Spleen (tissue), 11 donors: ENCODE measurements at regions not wholly inside any gene's neighbourhood (a gene's known extent, or its start where the extent isn't known, plus 50 kb on each side); places are given as distances from the start of the nearest gene placed in this dataset.

ENCODE experiments used
- DNase-seq: peaks from one replicate; pipeline ENCODE4 v3.0.0-alpha.2; 2020
- H3K27ac ChIP-seq, 8 donors: fragments of 200-600 bp; sonication (generic) in 7 of 8; 1 replicate in 4 of 8; 2 replicates in 4 of 8; pipeline versions ENCODE4 v1.5.0 to v1.8.0; 2016 to 2021; ENCODE audit warnings: inconsistent platforms in 4 of 8, mild to moderate bottlenecking in 4 of 8, moderate library complexity in 1 of 8
- H3K27me3 ChIP-seq, 7 donors: fragments of 200-600 bp; sonication (generic) in 6 of 7; replicated peaks in 1 of 7; 1 replicate in 4 of 7; 2 replicates in 3 of 7; pipeline versions ENCODE4 v1.5.0 to v1.8.0; 2016 to 2021; ENCODE audit warnings: inconsistent platforms in 3 of 7, mild to moderate bottlenecking in 1 of 7
- H3K36me3 ChIP-seq, 6 donors: fragments of 200-600 bp; sonication (generic) in 5 of 6; 1 replicate in 4 of 6; 2 replicates in 2 of 6; pipeline versions ENCODE4 v1.5.0 to v1.8.0; 2016 to 2021; ENCODE audit warnings: inconsistent platforms in 2 of 6
- H3K4me1 ChIP-seq, 6 donors: fragments of 200-600 bp; sonication (generic) in 5 of 6; 1 replicate in 3 of 6; 2 replicates in 3 of 6; pipeline versions ENCODE4 v1.5.0 to v1.8.0; 2016 to 2021; ENCODE audit warnings: inconsistent platforms in 3 of 6
- H3K4me3 ChIP-seq, 8 donors: fragments of 200-600 bp; sonication (generic) in 7 of 8; 1 replicate in 4 of 8; 2 replicates in 4 of 8; pipeline versions ENCODE4 v1.5.0 to v1.8.0; 2016 to 2021; ENCODE audit warnings: inconsistent platforms in 4 of 8, mild to moderate bottlenecking in 4 of 8, moderate library complexity in 2 of 8
- H3K9me3 ChIP-seq, 8 donors: fragments of 200-600 bp; sonication (generic) in 7 of 8; 1 replicate in 4 of 8; 2 replicates in 4 of 8; pipeline versions ENCODE4 v1.5.0 to v1.8.0; 2016 to 2021; ENCODE audit warnings: inconsistent platforms in 4 of 8
- POLR2A ChIP-seq, 3 donors: fragments of 450-650 bp; IDR thresholded peaks; one replicate each; pipeline ENCODE4 v1.5.1; 2017; ENCODE audit warnings: antibody characterized with exemption in 3 of 3, mild to moderate bottlenecking in 1 of 3
- POLR2AphosphoS5 ChIP-seq, 3 donors: sonication (generic); formaldehyde crosslinking; IDR thresholded peaks; one replicate each; pipeline ENCODE4 v1.5.1; 2017; ENCODE audit warnings: antibody characterized with exemption in 3 of 3
- WGBS, 5 donors: extraction: QIAGEN DNeasy Blood & Tissue Kit in 3 of 5; methylation state at CpG; one replicate each; pipeline versions ENCODE4 v1.1.5 to v1.1.7; 2013 to 2018; 5-methylcytosine and 5-hydroxymethylcytosine counted together
- intact Hi-C: fragments of 100-400 bp; cut with DNase I; formaldehyde crosslinking; loops from one replicate; pipeline ENCODE4 v1.15.0; 2023; ENCODE audit warnings: low total_unique reads
- TF ChIP-seq, protein P1 (sequence below), 11 experiments: fragments of 200-600 bp in 7 of 11; fragments of 450-650 bp in 4 of 11; sonication (generic) in 4 of 11; IDR thresholded peaks in 8 of 11; conservative IDR thresholded peaks in 3 of 11; 1 replicate in 7 of 11; 2 replicates in 4 of 11; pipeline versions ENCODE4 v1.4.0 to v1.8.0; 2016 to 2021; ENCODE audit warnings: antibody characterized with exemption in 11 of 11, inconsistent platforms in 4 of 11, mild to moderate bottlenecking in 1 of 11
- donor health status: healthy with polysubstance abuse.
- donor health status: DM: no; HTN: no; CAD: no; lungs with moderate emphysema.
- donor health status: DM: no; HTN: no; CAD: no.
- donor health status: Bipolar disorder and iron deficiency.
- donor health status: healthy.
- donor health status: DM: no; HTN: no; CAD: no.
- donor health status: DM: yes; HTN: yes; CAD: no.

DNA sequence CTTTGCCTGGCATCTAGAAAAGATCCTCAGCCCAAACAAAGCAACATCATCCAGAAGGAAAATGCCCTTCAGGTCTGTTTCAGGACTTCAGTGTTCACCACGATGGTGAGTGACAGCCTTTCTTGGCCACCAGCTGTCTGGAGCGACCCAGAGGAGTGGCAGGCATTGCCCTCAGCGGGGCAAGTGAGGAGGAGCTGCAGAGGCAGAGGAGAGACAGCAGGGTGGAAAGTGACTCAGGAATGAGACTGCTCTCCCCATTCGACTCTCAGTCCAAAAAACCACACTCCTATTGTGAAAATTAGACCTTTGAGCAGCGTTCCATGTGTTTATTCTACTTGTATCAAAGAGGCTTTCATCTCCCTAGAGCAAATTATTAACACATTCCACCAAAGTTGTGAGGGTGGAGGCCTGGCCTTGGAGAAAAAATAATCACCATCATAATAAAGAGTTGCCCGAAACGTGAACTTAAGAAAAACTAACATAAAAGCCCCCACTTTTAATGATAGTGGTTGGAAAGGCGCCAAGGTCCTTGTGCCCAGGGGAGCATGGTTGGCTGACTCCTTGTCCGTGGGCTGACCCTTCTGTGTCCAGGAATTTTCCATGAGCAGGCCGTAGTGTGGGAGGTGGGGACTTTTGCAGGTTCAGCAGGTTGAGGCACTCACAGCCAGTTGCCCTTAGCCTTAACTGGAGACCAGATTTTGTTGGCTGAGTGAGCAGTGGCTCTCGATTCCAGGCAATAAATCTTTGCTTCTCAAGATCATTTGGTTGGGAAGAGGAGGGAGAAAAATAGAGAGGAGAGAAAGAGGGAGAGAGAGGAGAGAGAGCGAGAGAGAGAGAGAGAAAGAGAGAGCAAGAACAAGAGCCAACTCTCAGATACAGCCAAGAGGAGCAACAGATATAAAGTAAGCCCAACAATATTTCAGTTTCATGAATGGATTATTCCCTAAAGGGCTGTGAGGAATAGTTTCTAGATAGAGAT is 125.9 kb upstream of the ANKRD55 start:
- no peak for TF ChIP-seq POLR2AphosphoS5 (IDR thresholded peaks at IDR 0.05)
- TF ChIP-seq POLR2A (IDR thresholded peaks at IDR 0.05), result no peak
- TF ChIP-seq, protein P1, sequence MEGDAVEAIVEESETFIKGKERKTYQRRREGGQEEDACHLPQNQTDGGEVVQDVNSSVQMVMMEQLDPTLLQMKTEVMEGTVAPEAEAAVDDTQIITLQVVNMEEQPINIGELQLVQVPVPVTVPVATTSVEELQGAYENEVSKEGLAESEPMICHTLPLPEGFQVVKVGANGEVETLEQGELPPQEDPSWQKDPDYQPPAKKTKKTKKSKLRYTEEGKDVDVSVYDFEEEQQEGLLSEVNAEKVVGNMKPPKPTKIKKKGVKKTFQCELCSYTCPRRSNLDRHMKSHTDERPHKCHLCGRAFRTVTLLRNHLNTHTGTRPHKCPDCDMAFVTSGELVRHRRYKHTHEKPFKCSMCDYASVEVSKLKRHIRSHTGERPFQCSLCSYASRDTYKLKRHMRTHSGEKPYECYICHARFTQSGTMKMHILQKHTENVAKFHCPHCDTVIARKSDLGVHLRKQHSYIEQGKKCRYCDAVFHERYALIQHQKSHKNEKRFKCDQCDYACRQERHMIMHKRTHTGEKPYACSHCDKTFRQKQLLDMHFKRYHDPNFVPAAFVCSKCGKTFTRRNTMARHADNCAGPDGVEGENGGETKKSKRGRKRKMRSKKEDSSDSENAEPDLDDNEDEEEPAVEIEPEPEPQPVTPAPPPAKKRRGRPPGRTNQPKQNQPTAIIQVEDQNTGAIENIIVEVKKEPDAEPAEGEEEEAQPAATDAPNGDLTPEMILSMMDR (IDR thresholded peaks at IDR 0.05 in 8 of 11, conservative IDR thresholded peaks at IDR 0.05 in 3 of 11), result no peak
- WGBS, 5 donors, result 72 to 82% (median 77%) methylated on average over 11 to 12 of the region's 12 CpGs
- Histone ChIP-seq H3K36me3 (no peaks in the 10 kb centered on the region), H3K4me3 (no peak overlapping the region), H3K9me3 (no peaks in the 10 kb centered on the region), H3K27ac (no peak overlapping the region), H3K27me3 (no peaks in the 10 kb centered on the region), H3K4me1 (no peaks in the 10 kb centered on the region)
- intact Hi-C loops, result no loop called here
- no peak for DNase-seq

DNA sequence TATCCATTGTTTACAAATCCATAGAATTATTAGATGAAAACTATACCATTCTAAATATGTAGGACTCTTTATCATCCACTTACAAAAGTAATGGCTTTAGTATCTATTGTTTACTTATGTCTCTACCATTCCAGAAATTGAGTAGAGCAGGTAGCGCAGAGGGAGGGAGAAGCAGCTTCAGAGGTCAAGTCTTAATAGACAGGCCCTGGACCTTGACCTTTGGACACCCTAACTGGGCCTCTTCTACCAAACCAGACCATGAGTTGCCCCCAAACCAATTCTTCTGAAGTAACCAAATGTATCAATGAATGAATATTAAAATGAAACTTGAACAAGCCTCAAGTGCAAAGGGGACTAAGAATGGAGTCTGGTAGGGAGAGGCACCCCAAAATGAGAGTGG is 124.9 kb upstream of the ANKRD55 start:
- WGBS, 5 donors, result 91 to 100% (median 100%) methylated on average over 1 of the region's 1 CpG
- no peaks in the 10 kb centered on the region for H3K36me3 ChIP-seq
- H3K4me1 ChIP-seq, result no peaks in the 10 kb centered on the region

DNA sequence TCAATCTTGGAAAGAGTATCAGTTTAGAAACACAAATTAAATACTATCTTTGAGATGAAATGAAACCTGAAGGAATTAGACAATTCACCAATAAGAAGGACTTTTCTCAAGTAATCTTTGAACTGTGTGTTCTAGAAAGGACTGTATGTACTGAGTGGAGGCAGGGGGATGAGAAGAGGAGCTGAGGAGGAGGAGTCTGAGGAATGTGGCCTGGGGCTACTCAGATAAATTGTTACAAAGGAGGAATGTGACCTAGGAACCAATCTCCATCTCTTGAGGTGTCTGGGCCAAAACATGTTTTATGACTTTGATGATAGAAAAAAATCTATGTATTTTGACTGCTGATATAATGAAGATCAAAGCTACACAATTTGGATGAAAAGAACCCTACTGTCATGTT is 124.3 kb upstream of the ANKRD55 start:
- no peak overlapping the region for H3K27ac ChIP-seq
- intact Hi-C loops, result no loop called here
- no peak for DNase-seq
- no peaks in the 10 kb centered on the region for H3K4me1 ChIP-seq
- no peaks in the 10 kb centered on the region for H3K36me3 ChIP-seq
- TF ChIP-seq POLR2AphosphoS5 (IDR thresholded peaks at IDR 0.05) (no peak), POLR2A (IDR thresholded peaks at IDR 0.05) (no peak)
- TF ChIP-seq, protein P1 (IDR thresholded peaks at IDR 0.05 in 8 of 11, conservative IDR thresholded peaks at IDR 0.05 in 3 of 11), result no peak
- no peaks in the 10 kb centered on the region for H3K9me3 ChIP-seq
- no peak overlapping the region for H3K4me3 ChIP-seq
- H3K27me3 ChIP-seq, result no peaks in the 10 kb centered on the region

More for the DNA sequence above, 124.9 kb upstream of the ANKRD55 start:
- no peaks in the 10 kb centered on the region for H3K9me3 ChIP-seq
- no peak for TF ChIP-seq POLR2A (IDR thresholded peaks at IDR 0.05)
- intact Hi-C loops, result no loop called here
- no peak for DNase-seq
- no peaks in the 10 kb centered on the region for H3K27me3 ChIP-seq
- no peak overlapping the region for H3K4me3 ChIP-seq
- no peak overlapping the region for H3K27ac ChIP-seq

DNA sequence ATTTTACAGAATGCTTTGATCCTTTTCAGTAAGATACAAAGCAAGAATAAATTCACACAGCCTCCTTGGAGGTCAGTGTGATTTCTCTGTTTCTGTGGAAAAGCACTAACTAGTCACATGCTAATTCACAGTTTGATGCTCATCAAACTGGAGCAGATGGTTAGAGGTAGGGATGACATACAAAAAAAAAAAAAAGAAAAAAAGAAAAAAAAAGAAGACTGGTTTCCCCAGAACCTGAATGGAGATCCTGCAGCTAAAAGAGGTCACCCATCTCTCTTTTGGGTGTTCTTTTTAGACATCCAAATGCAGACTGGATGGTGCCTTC is 123.7 kb upstream of the ANKRD55 start:
- no peaks in the 10 kb centered on the region for H3K9me3 ChIP-seq
- no peak for TF ChIP-seq POLR2A (IDR thresholded peaks at IDR 0.05)
- no peak for TF ChIP-seq POLR2AphosphoS5 (IDR thresholded peaks at IDR 0.05)
- TF ChIP-seq, protein P1 (IDR thresholded peaks at IDR 0.05 in 8 of 11, conservative IDR thresholded peaks at IDR 0.05 in 3 of 11), result no peak
- H3K27me3 ChIP-seq, result no peaks in the 10 kb centered on the region
- no peak overlapping the region for H3K27ac ChIP-seq
- H3K4me1 ChIP-seq, result no peaks in the 10 kb centered on the region
- no peak for DNase-seq
- H3K4me3 ChIP-seq, result no peak overlapping the region
- intact Hi-C loops, result no loop called here
- no peaks in the 10 kb centered on the region for H3K36me3 ChIP-seq
